Urinary bladder (tissue), 3 donors: ENCODE measurements at regions not wholly inside any gene's neighbourhood (a gene's known extent, or its start where the extent isn't known, plus 50 kb on each side); places are given as distances from the start of the nearest gene placed in this dataset.

Experiments used
- DNase-seq: peaks from one replicate; pipeline ENCODE4 v3.0.0-alpha.2; 2015; ENCODE audit errors: extremely low spot score
- H3K27ac ChIP-seq: one replicate; pipeline ENCODE4 v1.5.1; 2013; ENCODE audit warnings: low read depth, mild to moderate bottlenecking, moderate library complexity
- H3K36me3 ChIP-seq: one replicate; pipeline ENCODE4 v1.6.1; 2013; ENCODE audit warnings: mild to moderate bottlenecking, moderate library complexity; ENCODE audit not compliant: insufficient read depth
- H3K4me1 ChIP-seq: one replicate; pipeline ENCODE4 v1.6.1; 2013; ENCODE audit warnings: mild to moderate bottlenecking, moderate library complexity; ENCODE audit not compliant: insufficient read depth
- H3K4me3 ChIP-seq: one replicate; pipeline ENCODE4 v1.5.1; 2013; ENCODE audit warnings: low read depth, low read length
- WGBS: extraction: QIAGEN DNeasy Blood & Tissue Kit; methylation state at CpG from one replicate; pipeline ENCODE4 v1.1.7; 2013; 5-methylcytosine and 5-hydroxymethylcytosine counted together
- donor health status: healthy with polysubstance abuse.
- donor health status: healthy.

- 37% methylated on average over 5 of the region's 5 CpGs for WGBS
- no peak overlapping the region for H3K4me3 ChIP-seq
- no peak for DNase-seq
These were observed 303.1 kb downstream of the IRS2 start for GRCh38 chr13:109483284-109483683.

GRCh38 chr13:109481040-109481439 lies 305.3 kb downstream of the IRS2 start:
- DNase-seq, result no peak
- 89% methylated on average over 7 of the region's 7 CpGs for WGBS
- Histone ChIP-seq H3K4me3 (no peak overlapping the region), H3K36me3 (no peaks in the 10 kb centered on the region), H3K27ac (no peak overlapping the region), H3K4me1 (no peaks in the 10 kb centered on the region)

More at GRCh38 chr13:109483284-109483683, 303.1 kb downstream of the IRS2 start:
- Histone ChIP-seq H3K4me1 (no peaks in the 10 kb centered on the region), H3K36me3 (no peaks in the 10 kb centered on the region), H3K27ac (no peak overlapping the region)

GRCh38 chr13:109480011-109480955 lies 306.1 kb downstream of the IRS2 start:
- no peak overlapping the region for H3K27ac ChIP-seq
- no peak overlapping the region for H3K4me3 ChIP-seq
- 69% methylated on average over 11 of the region's 11 CpGs for WGBS
- DNase-seq, result no peak
- no peaks in the 10 kb centered on the region for H3K36me3 ChIP-seq
- no peaks in the 10 kb centered on the region for H3K4me1 ChIP-seq

GRCh38 chr13:109479534-109479933 lies 306.8 kb downstream of the IRS2 start:
- Histone ChIP-seq H3K36me3 (no peaks in the 10 kb centered on the region), H3K27ac (no peak overlapping the region), H3K4me1 (no peaks in the 10 kb centered on the region), H3K4me3 (no peak overlapping the region)
- 97% methylated on average over 2 of the region's 2 CpGs for WGBS
- DNase-seq, result no peak

GRCh38 chr13:109476001-109476400 lies 310.4 kb downstream of the IRS2 start:
- Histone ChIP-seq H3K36me3 (no peaks in the 10 kb centered on the region), H3K4me3 (no peak overlapping the region), H3K27ac (no peak overlapping the region), H3K4me1 (no peaks in the 10 kb centered on the region)
- no peak for DNase-seq
- 83% methylated on average over 5 of the region's 5 CpGs for WGBS

GRCh38 chr13:109468123-109468522 lies 318.3 kb downstream of the IRS2 start:
- 59% methylated on average over 5 of the region's 5 CpGs for WGBS
- DNase-seq, result no peak
- H3K27ac ChIP-seq, result no peak overlapping the region

GRCh38 chr13:109465148-109465547 lies 321.2 kb downstream of the IRS2 start:
- Histone ChIP-seq H3K36me3 (no peaks in the 10 kb centered on the region), H3K4me1 (no peaks in the 10 kb centered on the region), H3K4me3 (no peak overlapping the region), H3K27ac (no peak overlapping the region)
- 62% methylated on average over 2 of the region's 2 CpGs for WGBS
- DNase-seq, result no peak

More at GRCh38 chr13:109468123-109468522, 318.3 kb downstream of the IRS2 start:
- Histone ChIP-seq H3K4me3 (no peak overlapping the region), H3K4me1 (no peaks in the 10 kb centered on the region), H3K36me3 (no peaks in the 10 kb centered on the region)

GRCh38 chr13:109454167-109454917 lies 332.0 kb downstream of the IRS2 start:
- no peak for DNase-seq
- Histone ChIP-seq H3K36me3 (no peaks in the 10 kb centered on the region), H3K4me3 (no peak overlapping the region), H3K4me1 (no peaks in the 10 kb centered on the region), H3K27ac (no peak overlapping the region)
- 59% methylated on average over 4 of the region's 4 CpGs for WGBS

- Histone ChIP-seq H3K4me3 (no peak overlapping the region), H3K36me3 (no peaks in the 10 kb centered on the region), H3K4me1 (no peaks in the 10 kb centered on the region), H3K27ac (no peak overlapping the region)
- 55% methylated on average over 2 of the region's 2 CpGs for WGBS
- no peak for DNase-seq
These were observed 334.7 kb downstream of the IRS2 start for GRCh38 chr13:109451726-109452125.

GRCh38 chr13:109448629-109449028 lies 337.8 kb downstream of the IRS2 start:
- no peak overlapping the region for H3K4me3 ChIP-seq
- no peaks in the 10 kb centered on the region for H3K36me3 ChIP-seq
- 86% methylated on average over 8 of the region's 8 CpGs for WGBS
- no peak overlapping the region for H3K27ac ChIP-seq
- no peaks in the 10 kb centered on the region for H3K4me1 ChIP-seq
- DNase-seq, result no peak

GRCh38 chr13:109447667-109448066 lies 338.7 kb downstream of the IRS2 start:
- H3K36me3 ChIP-seq, result no peaks in the 10 kb centered on the region
- no peak overlapping the region for H3K4me3 ChIP-seq
- H3K4me1 ChIP-seq, result no peaks in the 10 kb centered on the region
- H3K27ac ChIP-seq, result no peak overlapping the region
- DNase-seq, result no peak
- WGBS, result 89% methylated on average over 4 of the region's 4 CpGs

GRCh38 chr13:109440320-109440719 lies 346.1 kb downstream of the IRS2 start:
- no peak overlapping the region for H3K4me3 ChIP-seq
- no peaks in the 10 kb centered on the region for H3K36me3 ChIP-seq
- WGBS, result 80% methylated on average over 4 of the region's 4 CpGs
- no peak for DNase-seq
- no peaks in the 10 kb centered on the region for H3K4me1 ChIP-seq
- H3K27ac ChIP-seq, result no peak overlapping the region

- no peak for DNase-seq
- Histone ChIP-seq H3K4me1 (no peaks in the 10 kb centered on the region), H3K4me3 (no peak overlapping the region), H3K27ac (no peak overlapping the region), H3K36me3 (no peaks in the 10 kb centered on the region)
- 94% methylated on average over 6 of the region's 6 CpGs for WGBS
These were observed 346.6 kb downstream of the IRS2 start for GRCh38 chr13:109439813-109440212.

- no peak overlapping the region for H3K4me3 ChIP-seq
- no peak for DNase-seq
- H3K4me1 ChIP-seq, result no peaks in the 10 kb centered on the region
- no peak overlapping the region for H3K27ac ChIP-seq
- whole genome bisulfite sequencing, result 91% methylated on average over 2 of the region's 2 CpGs
- H3K36me3 ChIP-seq, result no peaks in the 10 kb centered on the region
These were observed 349.5 kb downstream of the IRS2 start for GRCh38 chr13:109436841-109437240.
